Activated T-helper 17 cell treated with anti-CD3 and anti-CD28 coated beads, Interleukin-2, amount 50 U/mL, for 72 hours (primary cell): ENCODE measurements at regions not wholly inside any gene's neighbourhood (a gene's known extent, or its start where the extent isn't known, plus 50 kb on each side); places are given as distances from the start of the nearest gene placed in this dataset.

Experiments
- ATAC-seq: fragments of 150-1000 bp; cut with Tn5 transposase; replicated peaks from 2 replicates; pipeline ENCODE4 v1.10.0; 2021; ENCODE audit warnings: mild to moderate bottlenecking, moderate library complexity
- H3K27ac Mint-ChIP-seq: one replicate; pipeline ENCODE4 v1.8.0; 2022; ENCODE audit warnings: mixed read lengths
- H3K27me3 Mint-ChIP-seq: one replicate; pipeline ENCODE4 v1.8.0; 2022; ENCODE audit warnings: mixed read lengths
- H3K36me3 Mint-ChIP-seq: one replicate; pipeline ENCODE4 v1.8.0; 2022; ENCODE audit warnings: low read depth, mild to moderate bottlenecking, mixed read lengths
- H3K4me1 Mint-ChIP-seq: one replicate; pipeline ENCODE4 v1.8.0; 2022; ENCODE audit warnings: mixed read lengths
- H3K4me3 Mint-ChIP-seq: one replicate; pipeline ENCODE4 v1.8.0; 2022; ENCODE audit warnings: mild to moderate bottlenecking, mixed read lengths
- H3K9me3 Mint-ChIP-seq: one replicate; pipeline ENCODE4 v1.8.0; 2022; ENCODE audit warnings: mixed read lengths

- H3K36me3 Mint-ChIP-seq: no peaks in the 10 kb centered on the region
- H3K4me1 Mint-ChIP-seq: no peaks in the 10 kb centered on the region
- ATAC-seq: no peak
- H3K27me3 Mint-ChIP-seq: no peaks in the 10 kb centered on the region
- peaks cover 7% of the 10 kb centered on the region for H3K9me3 Mint-ChIP-seq
- no peak overlapping the region for H3K27ac Mint-ChIP-seq
- H3K4me3 Mint-ChIP-seq: no peak overlapping the region
These were observed 1088.6 kb downstream of the TUSC7 start for GRCh38 chr3:117798221-117798620.

DNA sequence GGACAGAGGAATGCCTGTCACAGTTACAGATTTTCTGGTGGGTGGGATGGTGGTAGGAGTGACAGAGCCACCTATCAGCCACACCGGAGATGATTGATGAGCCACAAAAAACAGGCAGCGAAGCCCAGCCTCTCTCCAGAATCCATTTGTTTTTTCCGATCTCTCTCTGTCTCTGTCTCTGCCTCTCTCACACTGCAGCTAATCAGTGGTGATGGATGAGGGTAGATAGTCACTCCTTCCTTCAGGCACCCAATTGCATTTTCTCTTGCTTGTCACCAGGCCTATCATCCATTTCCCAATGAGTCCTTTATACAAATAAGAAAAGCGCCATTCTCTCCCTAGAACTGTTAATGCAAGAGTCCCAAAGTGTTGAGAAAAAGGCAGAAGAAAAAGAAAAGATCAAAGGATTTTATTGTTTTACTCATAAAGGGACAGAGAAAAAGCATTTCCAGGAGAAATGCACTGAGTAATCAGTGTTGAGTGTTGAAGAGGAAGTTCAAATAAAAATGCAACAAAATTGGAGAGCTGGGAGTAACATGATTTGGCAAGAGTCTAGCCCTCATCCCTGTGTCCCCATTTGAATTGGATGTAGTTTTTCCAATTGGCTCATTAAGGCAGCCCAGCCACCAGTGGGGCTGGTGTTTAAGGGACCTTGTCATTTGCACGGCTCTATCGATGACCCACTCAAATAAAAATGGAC, 1089.3 kb downstream of the TUSC7 start:
- no peaks in the 10 kb centered on the region for H3K36me3 Mint-ChIP-seq
- no peak overlapping the region for H3K27ac Mint-ChIP-seq
- no peak for ATAC-seq
- no peaks in the 10 kb centered on the region for H3K4me1 Mint-ChIP-seq
- H3K9me3 Mint-ChIP-seq: peaks cover 6% of the 10 kb centered on the region
- H3K27me3 Mint-ChIP-seq: no peaks in the 10 kb centered on the region
- H3K4me3 Mint-ChIP-seq: no peak overlapping the region

- H3K27me3 Mint-ChIP-seq: no peaks in the 10 kb centered on the region
- ATAC-seq: no peak
These were observed 1089.8 kb downstream of the TUSC7 start for GRCh38 chr3:117799387-117799735.

DNA sequence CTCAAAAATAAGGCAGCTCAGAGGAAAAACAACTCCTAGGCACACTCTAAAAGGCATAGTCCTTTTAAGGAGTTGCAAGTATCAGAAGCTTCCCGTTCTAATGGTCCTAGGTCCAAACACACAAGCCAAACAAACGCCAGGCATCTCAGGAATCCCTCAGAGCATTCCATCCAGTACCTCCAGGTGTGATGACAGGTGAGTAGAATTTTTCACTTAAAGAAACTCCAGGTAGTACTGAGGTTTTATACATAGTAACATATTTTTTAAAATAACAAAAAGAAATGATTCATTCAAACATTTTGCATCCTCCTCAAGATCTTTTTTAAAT, 1092.3 kb downstream of the TUSC7 start:
- Mint-ChIP-seq H3K36me3 (no peaks in the 10 kb centered on the region), H3K4me3 (no peak overlapping the region), H3K9me3 (peaks cover 7% of the 10 kb centered on the region), H3K27me3 (no peaks in the 10 kb centered on the region), H3K27ac (no peak overlapping the region), H3K4me1 (no peaks in the 10 kb centered on the region)
- no peak for ATAC-seq

More at GRCh38 chr3:117799387-117799735, 1089.8 kb downstream of the TUSC7 start:
- peaks cover 4% of the 10 kb centered on the region for H3K9me3 Mint-ChIP-seq
- H3K4me3 Mint-ChIP-seq: no peak overlapping the region
- H3K36me3 Mint-ChIP-seq: no peaks in the 10 kb centered on the region
- no peaks in the 10 kb centered on the region for H3K4me1 Mint-ChIP-seq
- H3K27ac Mint-ChIP-seq: no peak overlapping the region

DNA sequence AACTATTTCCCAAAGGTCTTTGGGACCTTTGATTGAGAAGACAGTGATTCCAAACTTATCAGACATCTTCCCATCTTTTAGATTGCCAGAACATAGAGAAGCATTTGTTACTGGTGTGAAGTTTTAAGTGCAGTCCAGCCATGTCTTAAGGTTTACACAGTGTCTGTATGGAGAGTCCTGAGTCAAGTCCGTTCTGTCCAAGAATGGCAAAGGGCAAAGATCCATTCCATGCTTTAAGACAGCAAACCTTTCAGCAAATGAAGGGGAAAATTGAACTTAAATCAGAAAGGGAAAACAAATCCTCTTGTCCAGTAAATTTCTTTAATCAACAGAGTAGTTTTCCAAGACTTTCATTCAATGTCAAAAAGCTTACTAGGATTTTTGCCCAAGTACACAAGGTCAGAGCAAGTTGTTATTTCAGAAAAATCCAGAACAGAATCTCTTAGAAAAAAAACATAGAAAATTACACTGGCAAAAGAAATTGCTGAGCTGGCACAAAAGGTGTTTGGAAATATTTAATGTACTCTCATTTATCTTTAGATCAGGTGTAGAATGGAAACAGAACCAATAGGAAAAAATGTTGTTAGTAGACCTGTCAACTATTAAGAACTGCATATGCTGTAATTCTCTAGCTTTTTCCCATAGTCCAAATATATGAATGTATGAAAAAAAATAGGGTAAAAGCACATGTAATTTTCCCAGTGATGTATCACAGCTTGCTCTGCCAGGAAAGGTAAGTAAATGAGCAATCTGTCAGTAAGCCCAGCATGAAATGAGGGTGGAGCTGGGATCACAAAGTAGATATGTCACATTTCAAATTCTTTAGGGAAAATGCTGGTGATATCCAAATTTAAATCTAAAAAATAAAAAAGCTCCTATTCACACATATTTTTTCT, 1099.9 kb downstream of the TUSC7 start:
- H3K4me3 Mint-ChIP-seq: no peak overlapping the region
- no peaks in the 10 kb centered on the region for H3K4me1 Mint-ChIP-seq

GRCh38 chr3:117811786-117812185, 1102.2 kb downstream of the TUSC7 start:
- H3K4me1 Mint-ChIP-seq: no peaks in the 10 kb centered on the region

More for the DNA sequence above, 1099.9 kb downstream of the TUSC7 start:
- Mint-ChIP-seq H3K9me3 (peaks cover 3% of the 10 kb centered on the region), H3K27ac (no peak overlapping the region), H3K27me3 (no peaks in the 10 kb centered on the region), H3K36me3 (no peaks in the 10 kb centered on the region)
- ATAC-seq: no peak

DNA sequence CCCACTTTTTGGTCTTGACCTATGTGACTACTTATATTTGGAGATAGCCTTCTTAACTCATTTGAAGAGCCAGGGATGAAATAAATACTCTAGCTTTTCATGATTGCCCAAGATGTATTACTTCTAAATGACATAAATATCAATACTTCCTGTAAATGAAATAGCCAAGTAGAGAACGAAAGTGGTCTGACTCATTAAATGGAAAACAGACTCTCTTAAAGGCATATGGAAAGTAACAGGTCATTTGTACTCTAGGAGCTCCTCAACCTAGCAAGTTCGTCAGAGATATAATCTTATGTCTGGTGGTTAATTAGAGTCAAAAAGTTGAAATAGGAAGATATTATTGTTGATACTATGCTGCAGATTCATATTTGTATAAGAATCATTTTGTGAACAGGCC, 1105.4 kb downstream of the TUSC7 start:
- Mint-ChIP-seq H3K36me3 (no peaks in the 10 kb centered on the region), H3K27ac (no peak overlapping the region)
- no peak for ATAC-seq

More at GRCh38 chr3:117811786-117812185, 1102.2 kb downstream of the TUSC7 start:
- Mint-ChIP-seq H3K27me3 (no peaks in the 10 kb centered on the region), H3K36me3 (no peaks in the 10 kb centered on the region), H3K9me3 (no peaks in the 10 kb centered on the region), H3K4me3 (no peak overlapping the region), H3K27ac (no peak overlapping the region)
- ATAC-seq: no peak

DNA sequence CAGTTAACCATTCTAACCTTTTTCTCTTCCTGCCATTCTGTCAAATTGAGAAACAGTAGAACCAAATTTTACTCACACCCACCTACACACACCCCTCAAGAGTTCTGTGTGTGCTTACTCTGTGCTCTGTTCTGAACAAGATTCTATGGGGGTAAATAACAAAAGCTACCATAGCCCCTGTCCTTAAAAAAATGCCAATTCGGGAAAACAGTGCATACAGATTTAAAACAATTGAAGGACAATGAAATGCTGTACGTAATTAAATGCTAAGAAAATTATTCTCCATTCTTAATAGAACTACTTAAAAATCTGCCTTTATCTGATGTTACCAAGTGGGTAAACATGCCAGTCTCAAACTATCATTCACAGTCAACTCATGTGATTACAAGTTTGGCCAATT, 1107.5 kb downstream of the TUSC7 start:
- Mint-ChIP-seq H3K36me3 (no peaks in the 10 kb centered on the region), H3K4me3 (no peak overlapping the region), H3K9me3 (peaks cover 5% of the 10 kb centered on the region), H3K27me3 (no peaks in the 10 kb centered on the region), H3K4me1 (no peaks in the 10 kb centered on the region), H3K27ac (no peak overlapping the region)
- no peak for ATAC-seq

More for the DNA sequence above, 1105.4 kb downstream of the TUSC7 start:
- Mint-ChIP-seq H3K4me1 (no peaks in the 10 kb centered on the region), H3K27me3 (no peaks in the 10 kb centered on the region), H3K4me3 (no peak overlapping the region), H3K9me3 (no peaks in the 10 kb centered on the region)

GRCh38 chr3:117818592-117818991, 1109.0 kb downstream of the TUSC7 start:
- no peaks in the 10 kb centered on the region for H3K27me3 Mint-ChIP-seq
- no peaks in the 10 kb centered on the region for H3K4me1 Mint-ChIP-seq
- H3K27ac Mint-ChIP-seq: no peak overlapping the region
- H3K4me3 Mint-ChIP-seq: no peak overlapping the region
- no peaks in the 10 kb centered on the region for H3K36me3 Mint-ChIP-seq
- no peak for ATAC-seq
- H3K9me3 Mint-ChIP-seq: peaks cover 5% of the 10 kb centered on the region

DNA sequence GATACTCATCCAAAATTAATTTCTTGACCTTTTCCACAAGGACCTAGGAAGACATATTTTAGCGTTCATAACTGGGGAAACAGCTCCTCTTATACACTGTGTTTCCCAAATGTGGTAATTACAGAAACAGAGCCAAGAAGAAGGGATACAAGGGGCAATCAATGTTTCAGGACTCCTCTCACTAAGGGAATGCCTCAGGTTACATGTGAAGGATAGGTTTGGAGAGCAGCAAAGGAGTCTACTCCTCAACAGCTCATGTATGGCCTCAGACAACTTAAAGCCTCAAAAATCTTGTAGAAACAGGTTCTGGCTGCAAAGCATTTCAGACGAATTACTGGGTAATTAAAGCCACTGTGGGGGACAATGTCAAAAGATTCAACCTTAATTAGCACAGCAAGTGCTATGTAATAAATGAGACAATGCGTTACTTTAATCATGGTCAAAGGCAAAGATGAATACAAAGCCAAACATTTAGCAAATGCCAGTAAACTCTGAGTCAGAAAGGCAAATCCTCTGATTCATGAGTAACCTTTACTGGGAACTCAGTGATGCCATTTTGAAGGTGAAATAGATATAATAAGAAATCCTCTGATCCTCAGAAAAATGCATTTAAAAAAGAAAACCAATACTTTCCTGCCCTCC, 1111.2 kb downstream of the TUSC7 start:
- peaks cover 13% of the 10 kb centered on the region for H3K9me3 Mint-ChIP-seq
- H3K27ac Mint-ChIP-seq: no peak overlapping the region
- H3K4me1 Mint-ChIP-seq: no peaks in the 10 kb centered on the region
- no peaks in the 10 kb centered on the region for H3K27me3 Mint-ChIP-seq
- H3K4me3 Mint-ChIP-seq: no peak overlapping the region
- no peak for ATAC-seq
- no peaks in the 10 kb centered on the region for H3K36me3 Mint-ChIP-seq

- Mint-ChIP-seq H3K36me3 (no peaks in the 10 kb centered on the region), H3K27ac (no peak overlapping the region), H3K9me3 (peaks cover 13% of the 10 kb centered on the region), H3K27me3 (no peaks in the 10 kb centered on the region), H3K4me1 (no peaks in the 10 kb centered on the region), H3K4me3 (no peak overlapping the region)
- ATAC-seq: no peak
These were observed 1112.8 kb downstream of the TUSC7 start for GRCh38 chr3:117822416-117822815.

GRCh38 chr3:117836296-117836695, 1126.7 kb downstream of the TUSC7 start:
- H3K4me3 Mint-ChIP-seq: no peak overlapping the region
- no peaks in the 10 kb centered on the region for H3K36me3 Mint-ChIP-seq
- no peaks in the 10 kb centered on the region for H3K9me3 Mint-ChIP-seq
- no peaks in the 10 kb centered on the region for H3K27me3 Mint-ChIP-seq
- no peak overlapping the region for H3K27ac Mint-ChIP-seq
- no peak for ATAC-seq
- H3K4me1 Mint-ChIP-seq: no peaks in the 10 kb centered on the region

DNA sequence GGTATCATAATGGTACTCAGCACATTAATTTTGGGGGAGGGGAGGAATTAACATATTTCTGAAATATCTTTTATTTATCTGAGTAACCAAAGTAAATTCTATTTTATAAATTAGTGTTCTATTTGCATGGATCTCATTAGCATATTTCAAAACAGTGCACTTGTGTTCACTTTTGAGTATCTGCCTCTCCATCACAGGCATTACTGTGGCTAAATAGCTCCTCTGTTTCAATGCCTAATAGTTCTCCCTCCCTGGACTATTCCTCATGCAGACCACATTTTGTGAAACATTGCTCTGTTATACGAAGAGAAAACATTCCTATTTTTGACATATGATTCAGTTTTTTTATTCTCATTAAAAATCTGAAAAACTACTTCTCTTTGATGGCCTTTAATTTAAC, 1127.8 kb downstream of the TUSC7 start:
- no peaks in the 10 kb centered on the region for H3K9me3 Mint-ChIP-seq
- no peak overlapping the region for H3K27ac Mint-ChIP-seq
- H3K27me3 Mint-ChIP-seq: no peaks in the 10 kb centered on the region
- no peaks in the 10 kb centered on the region for H3K36me3 Mint-ChIP-seq
- no peaks in the 10 kb centered on the region for H3K4me1 Mint-ChIP-seq
- ATAC-seq: no peak
- no peak overlapping the region for H3K4me3 Mint-ChIP-seq

GRCh38 chr3:117842086-117842485, 1132.5 kb downstream of the TUSC7 start:
- Mint-ChIP-seq H3K36me3 (no peaks in the 10 kb centered on the region), H3K9me3 (peaks cover 4% of the 10 kb centered on the region), H3K4me3 (no peak overlapping the region), H3K4me1 (no peaks in the 10 kb centered on the region), H3K27ac (no peak overlapping the region), H3K27me3 (no peaks in the 10 kb centered on the region)
- no peak for ATAC-seq

- Mint-ChIP-seq H3K9me3 (peaks cover 4% of the 10 kb centered on the region), H3K36me3 (no peaks in the 10 kb centered on the region), H3K27ac (no peak overlapping the region), H3K4me3 (no peak overlapping the region), H3K4me1 (no peaks in the 10 kb centered on the region), H3K27me3 (no peaks in the 10 kb centered on the region)
- ATAC-seq: no peak
These were observed 1133.8 kb downstream of the TUSC7 start for GRCh38 chr3:117843356-117843755.
